ENCODE measurements at regions not wholly inside any gene's neighbourhood (a gene's known extent, or its start where the extent isn't known, plus 50 kb on each side); places are given as distances from the start of the nearest gene placed in this dataset.

DNA sequence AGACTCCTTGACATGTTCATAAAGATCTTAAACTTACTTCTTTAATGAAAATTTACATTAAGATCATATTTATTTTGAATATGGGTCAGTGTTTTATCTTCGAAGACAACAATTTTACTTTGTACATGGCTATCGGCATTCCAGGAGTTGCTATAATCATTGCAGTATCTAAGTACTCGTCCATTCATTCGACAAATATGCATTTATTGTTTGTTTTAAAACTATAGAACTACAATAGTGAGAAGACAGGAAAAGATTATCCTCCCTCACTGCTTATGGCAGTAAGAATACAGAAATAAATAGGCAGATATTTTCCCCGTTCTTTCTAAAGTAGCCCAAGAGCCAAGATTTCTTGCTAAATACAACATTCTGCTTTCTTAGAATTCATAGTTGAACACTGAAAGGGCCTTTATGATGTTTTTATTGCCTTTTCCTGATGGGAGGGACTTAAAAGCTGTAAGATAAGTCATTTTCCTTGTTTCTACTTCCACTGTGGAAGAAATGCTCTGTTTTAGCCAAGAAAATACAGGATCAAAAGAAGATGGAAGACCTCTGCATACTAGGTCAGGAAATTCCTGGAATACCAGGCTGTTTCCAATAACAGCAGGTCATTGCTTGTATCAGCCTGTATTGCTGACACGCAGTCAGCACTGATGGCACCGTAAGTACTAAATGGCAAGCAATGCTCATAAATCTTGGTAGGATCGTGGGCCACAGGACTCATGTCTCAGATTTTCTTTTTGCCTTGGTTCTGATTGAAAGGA is 521.0 kb upstream of the ATP2B1 start:
- TF ChIP-seq CTCF (IDR thresholded peaks at IDR 0.05) (no peak), POLR2A (IDR thresholded peaks at IDR 0.05) (no peak)
